ENCODE measurements at regions not wholly inside any gene's neighbourhood (a gene's known extent, or its start where the extent isn't known, plus 50 kb on each side); places are given as distances from the start of the nearest gene placed in this dataset.
"Not testable (repeated sequence)": the region's sequence is repeated elsewhere in the genome, so short reads cannot be mapped to it uniquely, and the experiment has no call there.

DNA sequence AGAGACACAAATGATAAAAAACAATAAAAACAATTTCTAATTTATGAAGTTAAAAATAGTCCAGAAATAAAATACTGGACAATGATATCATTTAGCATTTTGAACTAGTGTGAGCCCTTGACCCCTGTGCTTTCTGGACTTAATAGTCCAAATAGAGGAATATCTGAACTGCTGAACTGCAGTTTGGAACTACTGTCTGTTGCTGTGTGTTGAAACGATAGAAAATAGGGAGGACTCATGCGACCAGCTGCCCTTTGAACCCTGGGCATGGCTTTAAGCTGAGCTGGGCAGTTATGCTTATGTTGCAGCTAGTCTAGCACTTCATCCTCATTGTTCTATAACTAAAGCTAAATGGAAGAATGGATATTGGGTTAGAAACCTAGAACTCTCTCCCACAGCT lies 99.5 kb downstream of the FMR1NB start:
- Histone ChIP-seq H3K36me3 (ENCODE audit: insufficient read depth, insufficient read length, low read length) (no peaks in the 10 kb centered on the region), H3K27me3 (ENCODE audit: insufficient read depth, insufficient read length) (no peaks in the 10 kb centered on the region), H3K4me1 (ENCODE audit: insufficient read depth, insufficient read length) (no peaks in the 10 kb centered on the region), H3K4me3 (ENCODE audit: insufficient read length, low read depth) (no peak overlapping the region), H3K9me3 (ENCODE audit: insufficient read depth, low read length) (no peaks in the 10 kb centered on the region), H3K9ac (ENCODE audit: insufficient read length, low read depth) (no peak overlapping the region)
- TF ChIP-seq SUZ12 (IDR thresholded peaks at IDR 0.05; ENCODE audit: extremely low read depth, insufficient read depth, insufficient read length) (no peak), ZNF274 (IDR thresholded peaks at IDR 0.05; ENCODE audit: low read depth, low read length) (no peak)
- no peak for DNase-seq (ENCODE audit: low read depth, low spot score)

DNA sequence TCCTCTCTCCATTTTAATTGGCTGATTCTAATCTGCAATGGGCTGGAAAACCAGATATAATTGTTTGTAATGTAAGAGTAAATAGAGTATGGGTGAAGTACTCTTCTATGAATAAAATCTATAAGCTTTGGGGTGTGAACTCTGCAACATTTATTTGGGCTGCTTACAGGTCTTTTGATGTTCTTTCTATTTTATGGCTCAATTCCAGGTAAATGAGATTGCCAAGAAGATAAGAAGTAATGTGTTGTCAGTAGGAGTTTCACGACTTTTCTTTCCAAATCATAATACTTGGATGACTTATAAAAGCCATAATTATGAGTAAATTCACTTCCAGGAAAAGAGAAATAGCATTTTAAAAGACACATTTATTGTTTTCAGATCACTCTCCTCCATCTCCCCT lies 103.5 kb downstream of the FMR1NB start:
- TF ChIP-seq ZNF274 (IDR thresholded peaks at IDR 0.05; ENCODE audit: low read depth, low read length): no peak
- no peak for TF ChIP-seq SUZ12 (IDR thresholded peaks at IDR 0.05; ENCODE audit: extremely low read depth, insufficient read depth, insufficient read length)
- TF ChIP-seq YY1 (IDR thresholded peaks at IDR 0.05; ENCODE audit: insufficient read depth, insufficient read length): no peak
- H3K27me3 ChIP-seq (ENCODE audit: insufficient read depth, insufficient read length): no peaks in the 10 kb centered on the region
- DNase-seq (ENCODE audit: low read depth, low spot score): no peak
- no peaks in the 10 kb centered on the region for H3K4me1 ChIP-seq (ENCODE audit: insufficient read depth, insufficient read length)
- H3K9ac ChIP-seq (ENCODE audit: insufficient read length, low read depth): no peak overlapping the region
- no peaks in the 10 kb centered on the region for H3K9me3 ChIP-seq (ENCODE audit: insufficient read depth, low read length)
- H3K36me3 ChIP-seq (ENCODE audit: insufficient read depth, insufficient read length, low read length): no peaks in the 10 kb centered on the region
- H3K4me3 ChIP-seq (ENCODE audit: insufficient read length, low read depth): no peak overlapping the region

- Histone ChIP-seq H3K9ac (ENCODE audit: insufficient read length, low read depth) (no peak overlapping the region), H3K27me3 (ENCODE audit: insufficient read depth, insufficient read length) (no peaks in the 10 kb centered on the region), H3K36me3 (ENCODE audit: insufficient read depth, insufficient read length, low read length) (no peaks in the 10 kb centered on the region), H3K9me3 (ENCODE audit: insufficient read depth, low read length) (no peaks in the 10 kb centered on the region), H3K4me3 (ENCODE audit: insufficient read length, low read depth) (no peak overlapping the region), H3K4me1 (ENCODE audit: insufficient read depth, insufficient read length) (no peaks in the 10 kb centered on the region)
- DNase-seq (ENCODE audit: low read depth, low spot score): no peak
- no peak for TF ChIP-seq ZNF274 (IDR thresholded peaks at IDR 0.05; ENCODE audit: low read depth, low read length)
- TF ChIP-seq SUZ12 (IDR thresholded peaks at IDR 0.05; ENCODE audit: extremely low read depth, insufficient read depth, insufficient read length): no peak
- no peak for TF ChIP-seq YY1 (IDR thresholded peaks at IDR 0.05; ENCODE audit: insufficient read depth, insufficient read length)
These were observed 139.0 kb downstream of the FMR1NB start for GRCh38 chrX:148120151-148120550.

DNA sequence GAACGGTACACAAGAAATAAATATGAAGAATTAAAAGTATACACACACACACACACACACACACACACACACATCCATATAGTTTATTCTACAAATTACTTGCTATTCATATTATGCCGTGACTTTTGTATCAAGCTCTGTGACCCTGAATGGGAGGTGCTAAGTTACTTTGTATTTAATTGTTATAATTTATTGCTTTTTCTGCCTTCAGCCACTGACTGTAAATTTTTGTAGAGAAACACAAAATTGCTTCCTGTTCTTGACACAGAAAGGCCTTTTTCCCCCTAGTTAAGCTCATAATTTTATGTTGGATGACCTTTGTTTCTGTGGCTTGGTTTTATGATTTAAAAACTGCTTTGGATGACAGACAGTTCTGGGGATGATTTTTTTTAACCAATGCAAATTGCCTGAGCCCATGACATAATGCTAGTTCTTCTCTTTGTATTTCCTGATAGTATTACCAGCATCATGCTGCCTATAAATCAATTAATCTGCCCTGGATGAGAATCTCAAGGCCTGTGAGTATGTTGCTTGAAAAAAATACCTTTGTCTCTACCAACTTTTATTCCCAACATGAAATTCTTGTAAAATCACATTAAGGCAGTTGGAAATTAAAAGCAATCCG lies 140.0 kb downstream of the FMR1NB start:
- DNase-seq (ENCODE audit: low read depth, low spot score): no peak
- Histone ChIP-seq H3K36me3 (ENCODE audit: insufficient read depth, insufficient read length, low read length) (no peaks in the 10 kb centered on the region), H3K4me3 (ENCODE audit: insufficient read length, low read depth) (no peak overlapping the region), H3K4me1 (ENCODE audit: insufficient read depth, insufficient read length) (no peaks in the 10 kb centered on the region), H3K27me3 (ENCODE audit: insufficient read depth, insufficient read length) (no peaks in the 10 kb centered on the region), H3K9ac (ENCODE audit: insufficient read length, low read depth) (no peak overlapping the region), H3K9me3 (ENCODE audit: insufficient read depth, low read length) (no peaks in the 10 kb centered on the region)
- no peak for TF ChIP-seq ZNF274 (IDR thresholded peaks at IDR 0.05; ENCODE audit: low read depth, low read length)
- TF ChIP-seq YY1 (IDR thresholded peaks at IDR 0.05; ENCODE audit: insufficient read depth, insufficient read length): no peak
- TF ChIP-seq SUZ12 (IDR thresholded peaks at IDR 0.05; ENCODE audit: extremely low read depth, insufficient read depth, insufficient read length): no peak

- not testable (repeated sequence) for H3K4me1 ChIP-seq (ENCODE audit: insufficient read depth, insufficient read length); H3K27me3 ChIP-seq (ENCODE audit: insufficient read depth, insufficient read length); H3K9me3 ChIP-seq (ENCODE audit: insufficient read depth, low read length); H3K9ac ChIP-seq (ENCODE audit: insufficient read length, low read depth); H3K36me3 ChIP-seq (ENCODE audit: insufficient read depth, insufficient read length, low read length); H3K4me3 ChIP-seq (ENCODE audit: insufficient read length, low read depth); DNase-seq (ENCODE audit: low read depth, low spot score)
These were observed 147.9 kb downstream of the FMR1NB start for GRCh38 chrX:148128872-148129505.

DNA sequence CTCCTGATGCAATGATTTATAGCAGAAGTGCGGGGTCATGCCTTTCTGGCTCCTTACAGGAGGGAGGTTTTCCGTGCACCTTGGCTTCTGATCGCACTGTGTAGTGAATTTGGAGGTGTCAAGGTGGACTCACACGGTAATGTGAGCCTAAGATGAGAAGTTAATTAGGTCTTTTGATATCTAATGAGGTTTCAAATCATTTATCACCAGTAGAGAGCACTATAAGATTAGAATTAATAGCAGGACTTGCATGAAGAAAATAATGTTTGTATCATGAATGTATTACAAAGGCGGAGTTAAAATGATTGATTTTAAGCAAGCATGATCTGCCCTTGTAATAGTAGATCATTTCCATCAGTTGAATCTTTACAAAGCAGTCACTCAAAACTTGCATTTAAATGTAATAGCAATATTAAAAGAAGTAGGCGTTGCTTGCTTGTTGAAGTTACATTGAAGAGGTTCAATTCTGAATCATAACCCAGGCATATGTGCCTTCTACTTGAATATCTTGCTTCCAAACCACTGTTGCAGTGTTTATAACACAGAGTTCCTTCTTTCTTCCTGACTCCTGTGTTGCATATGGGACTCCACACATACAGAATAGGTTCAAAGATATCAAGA lies 152.1 kb downstream of the FMR1NB start:
- TF ChIP-seq YY1 (IDR thresholded peaks at IDR 0.05; ENCODE audit: insufficient read depth, insufficient read length): no peak
- no peak for TF ChIP-seq SUZ12 (IDR thresholded peaks at IDR 0.05; ENCODE audit: extremely low read depth, insufficient read depth, insufficient read length)
- no peak for TF ChIP-seq ZNF274 (IDR thresholded peaks at IDR 0.05; ENCODE audit: low read depth, low read length)
- H3K4me3 ChIP-seq (ENCODE audit: insufficient read length, low read depth): no peak overlapping the region

GRCh38 chrX:148134578-148134977 lies 153.4 kb downstream of the FMR1NB start:
- H3K4me1 ChIP-seq (ENCODE audit: insufficient read depth, insufficient read length): no peaks in the 10 kb centered on the region
- no peak for DNase-seq (ENCODE audit: low read depth, low spot score)
- no peaks in the 10 kb centered on the region for H3K27me3 ChIP-seq (ENCODE audit: insufficient read depth, insufficient read length)
- no peak overlapping the region for H3K4me3 ChIP-seq (ENCODE audit: insufficient read length, low read depth)
- no peaks in the 10 kb centered on the region for H3K36me3 ChIP-seq (ENCODE audit: insufficient read depth, insufficient read length, low read length)
- TF ChIP-seq ZNF274 (IDR thresholded peaks at IDR 0.05; ENCODE audit: low read depth, low read length) (no peak), SUZ12 (IDR thresholded peaks at IDR 0.05; ENCODE audit: extremely low read depth, insufficient read depth, insufficient read length) (no peak), YY1 (IDR thresholded peaks at IDR 0.05; ENCODE audit: insufficient read depth, insufficient read length) (no peak)
- no peaks in the 10 kb centered on the region for H3K9me3 ChIP-seq (ENCODE audit: insufficient read depth, low read length)
- H3K9ac ChIP-seq (ENCODE audit: insufficient read length, low read depth): no peak overlapping the region

More for the DNA sequence above, 152.1 kb downstream of the FMR1NB start:
- no peaks in the 10 kb centered on the region for H3K9me3 ChIP-seq (ENCODE audit: insufficient read depth, low read length)
- H3K27me3 ChIP-seq (ENCODE audit: insufficient read depth, insufficient read length): no peaks in the 10 kb centered on the region
- no peaks in the 10 kb centered on the region for H3K36me3 ChIP-seq (ENCODE audit: insufficient read depth, insufficient read length, low read length)
- H3K9ac ChIP-seq (ENCODE audit: insufficient read length, low read depth): no peak overlapping the region
- no peak for DNase-seq (ENCODE audit: low read depth, low spot score)
- no peaks in the 10 kb centered on the region for H3K4me1 ChIP-seq (ENCODE audit: insufficient read depth, insufficient read length)
